HG03196 (cell line): ENCODE measurements at regions not wholly inside any gene's neighbourhood (a gene's known extent, or its start where the extent isn't known, plus 50 kb on each side); places are given as distances from the start of the nearest gene placed in this dataset.
"Not testable (repeated sequence)": the region's sequence is repeated elsewhere in the genome, so short reads cannot be mapped to it uniquely, and the experiment has no call there.

ENCODE experiments used
- ATAC-seq: cut with Tn5 transposase; IDR thresholded peaks from one replicate; pipeline ENCODE4 v1.9.1; 2021; ENCODE audit not compliant: unreplicated experiment

- ATAC-seq, result no peak
Observed at GRCh38 chr13:109333893-109334651, 452.3 kb downstream of the IRS2 start.

DNA sequence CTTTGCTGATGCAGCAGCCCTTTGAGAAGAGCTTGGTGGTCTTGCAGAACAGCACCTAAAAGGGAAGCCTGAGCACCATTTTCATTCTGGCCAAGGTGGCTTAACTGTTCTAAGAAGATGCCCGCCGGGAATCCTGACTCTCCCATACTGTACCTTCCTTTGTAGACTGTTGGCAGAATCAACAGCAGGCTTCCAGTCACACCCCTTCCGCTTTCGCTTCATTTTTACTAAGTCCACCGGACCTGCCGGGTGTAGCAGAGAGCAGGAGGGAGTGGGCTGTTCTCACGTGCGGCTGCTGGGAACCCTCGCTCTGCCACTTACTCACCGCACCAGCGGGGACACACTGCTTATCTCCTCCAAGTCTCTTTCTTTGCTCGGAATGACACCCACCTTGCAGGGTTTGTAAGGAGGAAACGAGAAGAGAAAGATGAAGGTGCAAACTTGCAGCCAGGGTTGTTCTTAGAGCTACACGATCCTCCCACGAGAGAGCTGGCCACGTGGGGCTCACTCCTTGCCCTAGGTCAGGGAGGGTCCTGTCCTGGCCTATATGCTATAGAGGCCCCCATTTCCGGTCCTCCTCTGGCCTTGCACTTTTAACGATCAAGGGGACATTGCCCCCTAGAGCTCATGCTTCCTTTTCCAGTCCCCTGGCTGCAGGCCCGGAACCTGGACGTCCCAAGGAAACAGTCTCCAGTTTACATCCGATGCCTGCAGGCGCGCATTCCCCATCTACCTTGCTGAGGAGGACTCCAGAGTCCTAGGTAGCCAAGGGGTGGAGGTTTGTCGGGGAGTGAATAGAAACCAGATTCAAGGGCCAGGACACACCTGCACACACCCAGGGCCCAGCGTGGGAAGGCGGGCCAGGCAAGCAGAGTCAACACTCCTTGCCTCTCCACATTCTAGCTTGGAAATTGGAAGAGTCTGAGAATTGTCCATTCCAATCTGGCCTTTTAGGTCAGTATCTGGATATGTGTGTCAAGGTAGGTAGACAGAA lies 453.6 kb downstream of the IRS2 start:
- no peak for ATAC-seq

DNA sequence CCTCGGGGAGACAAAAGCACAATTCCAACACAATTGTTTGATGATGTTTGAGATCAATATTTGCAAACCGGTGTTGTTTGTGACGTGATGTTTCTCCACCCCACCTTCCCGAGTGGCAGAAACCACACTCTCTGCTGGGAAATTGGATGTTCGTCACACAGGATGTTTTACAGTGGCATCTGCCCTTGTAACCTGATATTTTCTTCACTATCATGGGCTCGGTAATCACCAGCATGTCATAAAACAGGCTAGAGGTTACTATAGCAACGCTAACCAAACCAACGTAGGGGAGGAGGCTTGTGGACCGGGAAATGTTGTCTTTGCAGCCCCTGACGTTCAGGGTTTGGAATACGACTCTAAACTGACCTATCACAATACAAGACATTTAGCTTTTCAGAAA lies 454.5 kb downstream of the IRS2 start:
- no peak for ATAC-seq

- ATAC-seq, result no peak
Observed at GRCh38 chr13:109331011-109331433, 455.4 kb downstream of the IRS2 start.

GRCh38 chr13:109330123-109330522 lies 456.3 kb downstream of the IRS2 start:
- ATAC-seq, result no peak

- no peak for ATAC-seq
Observed at GRCh38 chr13:109329175-109329574, 457.2 kb downstream of the IRS2 start.

DNA sequence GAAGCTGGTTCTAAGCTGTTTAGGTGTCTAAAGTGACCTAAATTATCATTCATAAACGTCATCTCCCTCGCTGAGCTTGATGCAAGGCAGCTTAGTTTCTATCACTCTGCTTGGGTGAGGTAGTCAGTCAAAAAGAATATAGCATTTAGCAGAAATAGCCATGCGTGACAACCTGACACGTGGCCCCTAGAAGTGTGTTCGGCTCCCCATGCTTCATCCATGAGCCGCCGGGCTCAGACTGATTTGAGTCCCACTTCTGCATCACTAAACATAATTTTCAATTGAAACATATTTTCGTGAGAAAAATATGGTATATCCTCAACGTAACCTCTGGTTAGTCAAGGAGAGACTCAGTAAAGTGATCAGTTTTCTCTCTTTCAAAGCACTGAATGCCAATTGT lies 459.8 kb downstream of the IRS2 start:
- no peak for ATAC-seq

GRCh38 chr13:109323338-109323737 lies 463.0 kb downstream of the IRS2 start:
- ATAC-seq, result no peak

GRCh38 chr13:109318945-109319590 lies 467.3 kb downstream of the IRS2 start:
- no peak for ATAC-seq

GRCh38 chr13:109315481-109315880 lies 470.9 kb downstream of the IRS2 start:
- ATAC-seq, result no peak

DNA sequence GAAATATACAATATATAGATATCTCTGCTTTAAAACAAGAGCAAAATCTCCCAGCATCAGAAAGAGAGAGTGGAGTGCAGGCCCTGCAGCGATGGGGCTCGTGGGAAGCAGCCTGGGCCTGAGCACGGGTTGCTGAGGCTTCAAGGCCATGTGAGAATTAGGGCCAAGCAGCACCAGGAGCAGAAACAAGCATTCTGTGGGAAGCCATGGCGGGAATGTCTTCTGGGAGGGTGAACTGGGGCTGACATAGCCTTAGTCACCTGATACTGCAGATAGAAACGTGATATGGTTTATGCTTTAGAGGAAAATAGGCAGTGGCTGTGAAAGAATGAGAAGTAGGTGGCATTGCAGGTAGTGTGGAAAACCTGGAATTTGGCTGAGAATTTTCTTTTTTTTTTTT lies 472.3 kb downstream of the IRS2 start:
- no peak for ATAC-seq

- ATAC-seq, result no peak
Observed at GRCh38 chr13:109312399-109312798, 474.0 kb downstream of the IRS2 start.

DNA sequence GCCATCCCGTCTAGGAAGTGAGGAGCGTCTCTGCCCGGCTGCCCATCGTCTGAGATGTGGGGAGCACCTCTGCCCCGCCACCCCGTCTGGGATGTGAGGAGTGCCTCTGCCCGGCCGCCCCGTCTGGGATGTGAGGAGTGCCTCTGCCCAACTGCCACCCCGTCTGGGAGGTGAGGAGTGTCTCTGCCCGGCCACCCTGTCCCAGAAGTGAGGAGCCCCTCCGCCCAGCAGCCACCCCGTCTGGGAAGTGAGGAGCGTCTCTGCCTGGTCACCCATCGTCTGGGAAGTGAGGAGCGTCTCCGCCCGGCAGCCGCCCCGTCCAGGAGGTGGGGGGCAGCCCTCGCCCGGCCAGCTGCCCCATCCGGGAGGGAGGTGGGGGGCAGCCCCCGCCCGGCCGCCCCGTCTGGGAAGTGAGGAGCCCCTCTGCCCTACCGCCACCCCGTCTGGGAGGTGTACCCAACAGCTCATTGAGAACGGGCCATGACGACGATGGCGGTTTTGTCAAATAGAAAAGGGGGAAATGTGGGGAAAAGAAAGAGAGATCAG lies 474.9 kb downstream of the IRS2 start:
- ATAC-seq, result not testable (repeated sequence)

DNA sequence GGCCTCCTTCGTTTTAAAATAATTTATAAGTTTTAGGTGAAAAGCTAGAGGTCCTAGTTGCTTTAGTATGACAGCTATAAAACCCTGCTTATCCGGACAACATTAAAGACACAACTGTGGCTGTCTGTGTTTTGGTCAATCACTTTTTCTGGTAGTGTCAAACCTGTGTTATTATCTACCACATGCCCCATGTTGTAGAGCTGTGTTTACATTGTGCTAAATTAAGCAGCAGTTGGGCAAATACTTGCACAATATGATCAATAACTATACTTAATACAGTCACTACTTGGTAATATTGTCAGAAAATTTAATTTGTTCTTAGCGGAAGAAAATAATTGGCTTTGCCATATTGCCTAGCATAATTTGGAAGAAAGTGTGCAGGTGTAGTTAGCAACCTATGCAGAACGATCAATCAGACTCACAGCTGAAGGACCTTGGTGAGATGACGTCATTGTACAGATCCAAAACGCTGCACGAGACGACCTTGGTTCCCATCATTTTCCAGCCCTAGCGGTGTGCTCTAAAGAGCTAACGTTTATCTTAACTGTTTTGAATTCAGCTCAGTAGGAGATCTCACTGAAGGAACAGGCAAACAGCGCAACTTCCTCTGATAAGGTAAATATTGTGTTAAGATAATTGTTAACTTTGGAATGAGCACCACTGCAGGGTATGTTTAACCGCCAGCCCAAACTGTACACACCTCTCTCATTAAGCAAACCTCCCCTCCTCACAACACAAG lies 476.6 kb downstream of the IRS2 start:
- no peak for ATAC-seq

DNA sequence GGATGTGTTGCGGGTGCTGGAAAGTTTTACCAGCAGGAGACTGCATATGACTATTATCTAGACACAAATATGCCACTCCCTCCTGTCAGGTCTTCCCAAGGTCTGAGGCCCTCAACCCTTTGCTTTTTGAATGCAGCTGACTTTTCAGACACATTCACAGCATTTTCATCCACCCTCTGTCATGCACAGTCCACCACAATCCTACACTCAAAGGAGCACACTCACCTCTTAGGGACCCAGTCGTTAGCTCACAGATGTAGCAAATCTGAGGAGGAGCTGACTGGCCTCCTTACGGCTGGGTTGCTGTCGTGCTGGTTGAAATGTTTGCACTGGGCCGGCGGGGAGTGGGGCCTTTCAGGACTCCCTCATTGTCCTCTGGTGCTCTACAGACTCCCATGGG lies 479.4 kb downstream of the IRS2 start:
- ATAC-seq, result no peak

- ATAC-seq, result no peak
Observed at GRCh38 chr13:109301726-109302125, 484.7 kb downstream of the IRS2 start.

DNA sequence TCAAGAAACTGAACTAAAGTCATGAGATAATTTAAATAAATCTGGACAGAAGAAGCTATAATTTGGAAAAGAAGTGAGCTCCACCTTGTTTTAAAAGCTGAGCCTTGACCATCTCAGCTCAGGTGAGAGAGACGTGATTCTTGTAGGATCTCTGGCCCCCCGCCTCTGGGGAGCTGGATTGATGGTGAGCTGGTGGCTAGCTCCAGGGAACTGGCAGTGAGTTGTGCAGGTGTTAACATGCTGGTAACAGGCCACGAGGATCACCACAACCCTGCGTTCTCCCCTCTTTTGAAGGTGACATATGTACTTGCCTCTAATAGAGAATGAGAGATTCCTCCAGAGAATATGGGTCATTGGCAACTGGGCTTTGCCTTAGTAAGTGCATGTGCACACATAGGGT lies 485.1 kb downstream of the IRS2 start:
- ATAC-seq, result no peak

DNA sequence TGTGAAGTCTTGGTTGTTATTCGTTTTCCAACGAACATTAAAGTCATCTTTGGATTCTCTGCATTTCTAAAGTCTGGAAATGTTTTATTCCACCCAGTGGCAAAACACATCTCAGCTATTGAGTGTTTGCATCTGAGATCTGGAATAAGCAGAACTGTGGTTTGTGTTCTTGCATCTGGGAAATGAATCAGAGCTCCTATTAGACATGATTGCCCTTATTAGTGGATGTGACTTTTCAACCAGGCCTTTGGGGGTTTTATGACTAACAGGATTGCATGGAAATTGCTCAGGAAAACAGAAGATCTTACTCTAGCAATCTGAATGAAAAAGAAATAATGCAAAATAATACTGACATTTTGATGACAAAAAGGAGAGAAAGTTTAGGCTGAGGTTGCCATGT lies 488.8 kb downstream of the IRS2 start:
- ATAC-seq, result no peak

DNA sequence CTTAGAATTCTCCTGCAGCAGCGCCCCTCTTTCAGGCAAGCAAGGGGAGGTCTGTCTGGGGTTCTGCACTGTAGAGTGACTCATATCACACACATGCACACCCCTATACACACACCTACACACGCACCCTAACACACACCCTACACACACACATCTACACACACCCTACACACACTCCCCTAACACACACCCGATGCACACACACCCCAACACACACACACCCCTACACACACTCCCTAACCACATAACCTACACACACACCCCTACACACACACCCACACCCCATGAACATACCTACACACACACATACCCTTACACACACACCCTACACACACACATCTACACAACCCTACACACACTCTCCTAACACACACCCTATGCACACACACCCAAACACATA lies 493.2 kb downstream of the IRS2 start:
- ATAC-seq, result no peak

DNA sequence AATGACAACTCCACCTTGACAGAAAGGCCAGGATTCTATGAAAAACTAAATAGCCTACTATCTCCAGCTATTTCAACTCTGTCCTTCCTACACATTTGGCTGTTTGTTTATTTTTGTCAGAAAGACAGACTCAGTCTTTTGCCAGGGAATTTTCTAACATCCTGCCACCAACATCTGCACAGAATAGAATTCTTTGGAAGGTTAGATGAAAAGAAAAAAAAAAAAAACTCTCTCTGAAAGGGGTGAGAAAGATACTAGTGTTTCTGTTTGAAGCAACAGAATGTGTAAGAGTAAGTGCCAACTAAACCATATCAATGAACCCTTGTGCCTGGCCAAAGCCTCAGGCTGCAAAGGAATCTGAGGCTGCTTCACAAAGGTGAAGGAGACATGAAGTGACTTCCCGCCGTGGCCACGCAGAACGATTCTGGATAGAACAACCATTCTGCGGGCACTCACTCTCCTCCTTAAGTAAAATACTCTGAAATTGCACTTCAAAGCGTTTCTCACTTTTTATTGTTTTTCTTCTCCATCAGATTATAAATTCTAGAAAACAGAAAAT lies 498.2 kb downstream of the IRS2 start:
- ATAC-seq, result no peak
